Panc1 (cell line): ENCODE measurements at regions not wholly inside any gene's neighbourhood (a gene's known extent, or its start where the extent isn't known, plus 50 kb on each side); places are given as distances from the start of the nearest gene placed in this dataset.

Experiments
- CTCF ChIP-seq: fragments of 450-650 bp; IDR thresholded peaks from 2 replicates; pipeline ENCODE4 v1.5.1; 2017; ENCODE audit warnings: mild to moderate bottlenecking
- POLR2AphosphoS5 ChIP-seq: IDR thresholded peaks from 2 replicates; pipeline ENCODE4 v1.6.1; 2012; ENCODE audit warnings: mild to moderate bottlenecking, low read depth, low read length, moderate library complexity

- TF ChIP-seq POLR2AphosphoS5 (no peak), CTCF (no peak)
These were observed 93.1 kb downstream of the OAT start for GRCh38 chr10:124325633-124325914.
